Fibroblast of lung (primary cell): ENCODE measurements at regions not wholly inside any gene's neighbourhood (a gene's known extent, or its start where the extent isn't known, plus 50 kb on each side); places are given as distances from the start of the nearest gene placed in this dataset.

Experiments used
- DNase-seq, 2 donors: peaks; one replicate each; pipeline versions ENCODE4 v3.0.0 to v3.0.0-alpha.2; 2010; ENCODE audit warnings: low read depth in 2 of 2
- H2AFZ ChIP-seq: 2 replicates; pipeline ENCODE4 v1.5.1; 2012; ENCODE audit warnings: low read length, control low read depth, inconsistent platforms
- H3K27ac ChIP-seq: 2 replicates; pipeline ENCODE4 v1.5.1; 2011; ENCODE audit warnings: low read length, control low read depth; ENCODE audit not compliant: insufficient read depth
- H3K27me3 ChIP-seq: 2 replicates; pipeline ENCODE4 v1.5.1; 2011; ENCODE audit warnings: mild to moderate bottlenecking, low read length; ENCODE audit not compliant: control insufficient read depth, insufficient read depth
- H3K36me3 ChIP-seq: 2 replicates; pipeline ENCODE4 v1.5.1; 2011; ENCODE audit warnings: low read length; ENCODE audit not compliant: control insufficient read depth, insufficient read depth
- H3K4me1 ChIP-seq: 2 replicates; pipeline ENCODE4 v1.5.1; 2011; ENCODE audit warnings: low read length; ENCODE audit not compliant: control insufficient read depth, insufficient read depth; ENCODE audit errors: extremely low read depth
- H3K4me2 ChIP-seq: 2 replicates; pipeline ENCODE4 v1.5.1; 2011; ENCODE audit warnings: low read length, control low read depth; ENCODE audit not compliant: insufficient read depth; ENCODE audit errors: extremely low read depth
- H3K4me3 ChIP-seq, 4 experiments: fragments of 200-600 bp in 1 of 4; sonication (generic) in 1 of 4; replicated peaks in 1 of 4; 2 replicates each; pipeline ENCODE4 v1.5.1; 2011 to 2016; ENCODE audit warnings: low read length in 4 of 4, low read depth in 3 of 4, mild to moderate bottlenecking in 3 of 4, control low read depth in 2 of 4, inconsistent platforms in 1 of 4, mixed read lengths in 1 of 4; ENCODE audit not compliant: insufficient read depth in 1 of 4; ENCODE audit errors: control extremely low read depth in 1 of 4
- H3K79me2 ChIP-seq: 2 replicates; pipeline ENCODE4 v1.5.1; 2012; ENCODE audit warnings: mild to moderate bottlenecking, low read length, inconsistent platforms; ENCODE audit not compliant: control insufficient read depth, insufficient read depth
- H3K9ac ChIP-seq: 2 replicates; pipeline ENCODE4 v1.5.1; 2011; ENCODE audit warnings: mild to moderate bottlenecking, low read length, control low read depth; ENCODE audit not compliant: insufficient read depth
- H3K9me3 ChIP-seq: 2 replicates; pipeline ENCODE4 v1.5.1; 2012; ENCODE audit warnings: low read depth, low read length; ENCODE audit not compliant: control insufficient read depth, insufficient read depth
- H4K20me1 ChIP-seq: 2 replicates; pipeline ENCODE4 v1.5.1; 2011; ENCODE audit warnings: low read length; ENCODE audit not compliant: control insufficient read depth, insufficient read depth; ENCODE audit errors: extremely low read depth
- CTCF ChIP-seq, 2 donors: IDR thresholded peaks in 1 of 2; conservative IDR thresholded peaks in 1 of 2; 1 replicate in 1 of 2; 2 replicates in 1 of 2; pipeline ENCODE4 v1.5.1; 2011 to 2012; ENCODE audit warnings: low read length in 2 of 2, control low read depth in 1 of 2, inconsistent platforms in 1 of 2, low read depth in 1 of 2, mild to moderate bottlenecking in 1 of 2
- EZH2 ChIP-seq: IDR thresholded peaks from 2 replicates; pipeline ENCODE4 v1.5.1; 2012; ENCODE audit warnings: low read length, control low read depth, mild to moderate bottlenecking; ENCODE audit errors: missing control alignments

- Histone ChIP-seq H3K4me2 (no peak overlapping the region), H3K4me1 (peaks cover 7% of the 10 kb centered on the region), H3K27ac (no peak overlapping the region), H3K79me2 (no peaks in the 10 kb centered on the region), H3K27me3 (no peaks in the 10 kb centered on the region), H3K9me3 (no peaks in the 10 kb centered on the region), H3K4me3 (no peak overlapping the region), H4K20me1 (no peaks in the 10 kb centered on the region), H3K9ac (no peak overlapping the region), H2AFZ (no peak overlapping the region), H3K36me3 (no peaks in the 10 kb centered on the region)
- TF ChIP-seq EZH2 (no peak), CTCF (conservative IDR thresholded peaks at IDR 0.05 in 1 of 2, IDR thresholded peaks at IDR 0.05 in 1 of 2; ENCODE audit: low read depth in 1 of 2, low read length in 2 of 2) (no peak)
- peak; percentile 92 to 99 for DNase-seq
These were observed 333.5 kb upstream of the ACTBL2 start for GRCh38 chr5:57816108-57816507.

GRCh38 chr5:57805732-57806131, 323.1 kb upstream of the ACTBL2 start:
- Histone ChIP-seq H2AFZ (no peak overlapping the region), H3K9ac (no peak overlapping the region), H3K36me3 (no peaks in the 10 kb centered on the region), H3K4me2 (no peak overlapping the region), H3K4me1 (peaks cover 4% of the 10 kb centered on the region), H3K27ac (no peak overlapping the region), H3K27me3 (no peaks in the 10 kb centered on the region), H4K20me1 (no peaks in the 10 kb centered on the region), H3K4me3 (no peak overlapping the region), H3K9me3 (no peaks in the 10 kb centered on the region), H3K79me2 (no peaks in the 10 kb centered on the region)
- TF ChIP-seq CTCF (conservative IDR thresholded peaks at IDR 0.05 in 1 of 2, IDR thresholded peaks at IDR 0.05 in 1 of 2; ENCODE audit: low read depth in 1 of 2, low read length in 2 of 2) (no peak), EZH2 (no peak)
- peak; percentile 8 to 62 for DNase-seq

- Histone ChIP-seq H3K4me3 (no peak overlapping the region), H3K9ac (no peak overlapping the region), H3K79me2 (no peaks in the 10 kb centered on the region), H3K9me3 (no peaks in the 10 kb centered on the region), H3K4me1 (peaks cover 4% of the 10 kb centered on the region), H4K20me1 (no peaks in the 10 kb centered on the region), H3K27me3 (no peaks in the 10 kb centered on the region), H2AFZ (no peak overlapping the region), H3K27ac (no peak overlapping the region), H3K36me3 (no peaks in the 10 kb centered on the region), H3K4me2 (no peak overlapping the region)
- peak in 1 of 2 donors; percentile 40 for DNase-seq
- TF ChIP-seq EZH2 (no peak), CTCF (conservative IDR thresholded peaks at IDR 0.05 in 1 of 2, IDR thresholded peaks at IDR 0.05 in 1 of 2; ENCODE audit: low read depth in 1 of 2, low read length in 2 of 2) (no peak)
These were observed 322.6 kb upstream of the ACTBL2 start for GRCh38 chr5:57805170-57805569.
